NCI-H2171 treated with DMSO at 0.1 percent for 48 hours (cell line): ENCODE measurements at regions not wholly inside any gene's neighbourhood (a gene's known extent, or its start where the extent isn't known, plus 50 kb on each side); places are given as distances from the start of the nearest gene placed in this dataset.

Experiments
- DNase-seq: peaks from one replicate; lab custom pipeline; 2025; lab: John Stamatoyannopoulos, UW

DNA sequence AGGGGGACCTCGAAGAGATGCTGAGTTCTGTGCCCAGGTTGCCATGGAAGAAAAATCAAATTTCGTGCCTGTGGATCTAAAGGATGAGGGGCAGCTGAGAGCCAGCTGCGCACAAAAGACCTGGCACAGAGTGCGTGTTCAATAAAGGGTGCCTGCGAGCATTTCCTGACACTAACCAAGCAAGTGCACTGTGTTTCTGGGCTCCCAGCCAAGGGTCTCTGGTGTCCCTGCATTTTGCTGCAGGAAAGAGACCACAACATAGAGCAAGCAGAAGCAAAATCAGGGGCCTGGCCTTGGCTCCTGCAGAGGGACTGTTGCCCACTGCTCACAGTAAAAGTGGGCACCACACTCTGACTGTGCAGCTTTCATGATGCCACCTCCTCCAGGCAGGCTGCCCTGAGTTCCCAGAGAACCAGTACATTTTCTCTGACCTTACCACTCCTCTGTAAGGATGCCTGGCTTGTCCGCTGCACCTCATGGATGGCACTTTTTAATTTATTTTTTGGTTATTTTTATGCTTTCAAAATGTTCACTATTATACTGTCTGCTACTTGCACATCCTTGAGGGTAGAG is 70.8 kb upstream of the GPR12 start:
- no peak for DNase-seq

DNA sequence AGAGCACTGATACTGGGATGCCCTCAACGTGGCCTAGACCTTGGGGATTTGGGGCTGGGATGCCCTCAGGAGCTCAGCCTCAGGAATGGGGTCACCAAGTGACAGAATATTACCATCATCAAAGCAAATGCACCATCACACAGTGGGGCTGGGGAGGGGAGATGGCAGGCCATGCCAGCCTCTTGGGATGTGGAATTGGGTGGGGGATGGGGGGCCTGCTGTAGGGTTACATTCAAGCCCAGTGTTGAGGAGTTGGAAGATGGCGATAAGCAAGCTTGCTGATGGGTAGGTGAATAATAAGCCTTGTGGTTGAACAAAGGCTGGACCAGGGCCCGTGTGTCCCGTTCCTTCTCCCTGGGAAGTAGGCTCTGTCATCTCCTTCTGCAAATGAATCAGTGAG is 69.1 kb upstream of the GPR12 start:
- no peak for DNase-seq

GRCh38 chr13:26824581-26824980 is 64.0 kb upstream of the GPR12 start:
- no peak for DNase-seq

GRCh38 chr13:26822146-26822545 is 61.6 kb upstream of the GPR12 start:
- DNase-seq: no peak

- no peak for DNase-seq
These were observed 61.1 kb upstream of the GPR12 start for GRCh38 chr13:26821672-26822071.

GRCh38 chr13:26820871-26821270 is 60.3 kb upstream of the GPR12 start:
- DNase-seq: no peak

DNA sequence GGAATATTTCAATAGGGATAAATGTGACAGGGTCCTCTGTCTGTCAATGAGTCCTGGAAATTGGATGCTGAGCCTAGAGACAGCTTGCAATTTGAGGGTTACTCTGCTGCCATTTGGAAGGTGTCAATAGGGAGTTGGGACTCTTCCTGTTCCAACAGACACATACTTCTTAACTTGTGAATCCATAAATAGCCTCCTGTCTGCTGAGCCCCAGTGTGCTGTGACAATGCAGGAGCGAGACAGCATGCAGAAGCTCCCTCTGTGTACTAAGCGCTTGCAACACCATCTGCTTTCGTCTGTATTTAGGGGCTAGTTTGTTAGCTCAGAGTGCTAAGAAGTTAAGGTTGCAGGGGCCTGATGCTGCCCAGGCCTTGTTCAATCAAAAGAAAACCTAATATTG is 58.5 kb upstream of the GPR12 start:
- peak; percentile 64 for DNase-seq

DNA sequence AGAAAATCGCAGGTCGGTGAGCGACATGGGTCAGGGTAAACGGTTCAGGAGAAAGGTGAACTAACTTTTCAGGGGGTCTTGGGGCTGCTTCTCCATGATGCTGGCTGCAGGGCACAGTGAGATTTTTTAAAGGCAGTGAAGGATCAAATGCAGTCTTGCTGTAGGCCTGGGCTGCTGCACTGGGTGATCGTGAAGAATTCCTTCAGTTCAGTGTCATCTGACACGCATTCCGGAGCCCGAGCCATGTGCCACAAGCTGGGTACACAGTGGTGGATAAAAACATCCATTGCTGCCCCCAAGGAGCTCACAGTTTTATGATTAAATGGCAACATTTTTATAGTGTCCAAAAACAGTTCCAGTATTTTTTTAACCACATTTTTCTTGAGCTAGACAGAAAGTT is 56.3 kb upstream of the GPR12 start:
- no peak for DNase-seq

- no peak for DNase-seq
These were observed 53.4 kb upstream of the GPR12 start for GRCh38 chr13:26813980-26814348.

GRCh38 chr13:26813321-26813979 is 52.9 kb upstream of the GPR12 start:
- peak; percentile 35 for DNase-seq

- DNase-seq: peak; percentile 83
These were observed 51.0 kb upstream of the GPR12 start for GRCh38 chr13:26811581-26811980.
